Hepatocyte (in vitro differentiated cells): ENCODE measurements at regions not wholly inside any gene's neighbourhood (a gene's known extent, or its start where the extent isn't known, plus 50 kb on each side); places are given as distances from the start of the nearest gene placed in this dataset.

Source experiments
- CTCF ChIP-seq: fragments of 200-600 bp; sonication (generic); IDR thresholded peaks from 2 replicates; pipeline ENCODE4 v1.5.1; 2016; ENCODE audit warnings: antibody characterized with exemption, mild to moderate bottlenecking; ENCODE audit not compliant: poor library complexity
- EZH2 ChIP-seq: fragments of 200-600 bp; sonication (generic); IDR thresholded peaks from 2 replicates; pipeline ENCODE4 v1.6.1; 2016; ENCODE audit warnings: antibody characterized with exemption, mild to moderate bottlenecking, borderline replicate concordance

- TF ChIP-seq CTCF = no peak
- no peak for TF ChIP-seq EZH2
Measured at GRCh38 chr2:142294225-142294624, 163.4 kb upstream of the LRP1B start.
